Spinal cord (tissue), 9 donors: ENCODE measurements at regions not wholly inside any gene's neighbourhood (a gene's known extent, or its start where the extent isn't known, plus 50 kb on each side); places are given as distances from the start of the nearest gene placed in this dataset.

Experiments used
- DNase-seq, 6 donors: peaks; one replicate each; pipeline versions ENCODE4 v3.0.0 to v3.0.0-alpha.2; 2013 to 2015; ENCODE audit warnings: low spot score in 6 of 6, low read depth in 4 of 6
- H3K27ac ChIP-seq: one replicate; pipeline ENCODE4 v1.5.1; 2013; ENCODE audit warnings: low read depth, low read length, control low read depth
- H3K27me3 ChIP-seq: one replicate; pipeline ENCODE4 v1.6.1; 2013; ENCODE audit warnings: low read length; ENCODE audit not compliant: control insufficient read depth, insufficient read depth
- H3K36me3 ChIP-seq: one replicate; pipeline ENCODE4 v1.6.1; 2013; ENCODE audit warnings: low read length; ENCODE audit not compliant: control insufficient read depth, insufficient read depth
- H3K4me1 ChIP-seq: one replicate; pipeline ENCODE4 v1.6.1; 2013; ENCODE audit warnings: low read length; ENCODE audit not compliant: control insufficient read depth, insufficient read depth
- H3K4me3 ChIP-seq: one replicate; pipeline ENCODE4 v1.5.1; 2013; ENCODE audit warnings: low read depth, low read length, control low read depth
- H3K9me3 ChIP-seq: one replicate; pipeline ENCODE4 v1.6.1; 2013; ENCODE audit warnings: low read length; ENCODE audit not compliant: control insufficient read depth, insufficient read depth
- WGBS: methylation state at CpG from one replicate; pipeline ENCODE4 v1.1.5; 2013; ENCODE audit warnings: missing lambda C conversion rate; ENCODE audit not compliant: insufficient coverage; 5-methylcytosine and 5-hydroxymethylcytosine counted together
- donor health status: healthy.

DNA sequence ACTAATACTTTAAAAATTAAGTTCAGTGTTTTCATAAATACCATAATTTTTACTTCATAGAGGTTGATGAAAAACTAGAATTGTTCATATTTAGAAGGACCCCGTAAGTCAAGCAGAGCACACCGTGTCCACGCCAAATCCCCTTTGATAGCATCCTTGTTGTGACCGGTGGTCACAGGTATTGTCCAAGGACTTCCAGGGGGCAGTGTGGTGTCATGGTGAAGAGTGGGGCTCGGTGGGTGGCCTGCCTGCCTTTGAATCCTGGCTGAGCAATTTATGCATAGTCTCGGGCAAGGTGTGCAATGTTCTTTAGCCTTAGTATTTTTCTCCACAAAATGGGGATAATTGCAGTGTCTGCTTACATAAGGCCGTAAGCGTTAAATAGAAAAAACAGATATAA is 169.9 kb downstream of the KTN1 start:
- Histone ChIP-seq H3K9me3 (no peaks in the 10 kb centered on the region), H3K27ac (no peak overlapping the region), H3K4me1 (no peaks in the 10 kb centered on the region), H3K4me3 (no peak overlapping the region), H3K27me3 (no peaks in the 10 kb centered on the region), H3K36me3 (no peaks in the 10 kb centered on the region)
- DNase-seq: no peak
- WGBS: 91% methylated on average over 5 of the region's 8 CpGs

- Histone ChIP-seq H3K4me3 (no peak overlapping the region), H3K27ac (no peak overlapping the region), H3K36me3 (no peaks in the 10 kb centered on the region), H3K9me3 (no peaks in the 10 kb centered on the region), H3K27me3 (no peaks in the 10 kb centered on the region), H3K4me1 (no peaks in the 10 kb centered on the region)
- DNase-seq: peak in 2 of 6 donors; percentile 24 to 36
- WGBS: 36% methylated on average over 5 of the region's 7 CpGs
Measured at GRCh38 chr14:55752580-55753390, 172.8 kb downstream of the KTN1 start.

- WGBS: 90% methylated on average over 1 of the region's 2 CpGs
- Histone ChIP-seq H3K27me3 (no peaks in the 10 kb centered on the region), H3K36me3 (no peaks in the 10 kb centered on the region), H3K27ac (no peak overlapping the region), H3K4me1 (no peaks in the 10 kb centered on the region), H3K9me3 (no peaks in the 10 kb centered on the region), H3K4me3 (no peak overlapping the region)
- DNase-seq: no peak
Measured at GRCh38 chr14:55754471-55754870, 174.5 kb downstream of the KTN1 start.

DNA sequence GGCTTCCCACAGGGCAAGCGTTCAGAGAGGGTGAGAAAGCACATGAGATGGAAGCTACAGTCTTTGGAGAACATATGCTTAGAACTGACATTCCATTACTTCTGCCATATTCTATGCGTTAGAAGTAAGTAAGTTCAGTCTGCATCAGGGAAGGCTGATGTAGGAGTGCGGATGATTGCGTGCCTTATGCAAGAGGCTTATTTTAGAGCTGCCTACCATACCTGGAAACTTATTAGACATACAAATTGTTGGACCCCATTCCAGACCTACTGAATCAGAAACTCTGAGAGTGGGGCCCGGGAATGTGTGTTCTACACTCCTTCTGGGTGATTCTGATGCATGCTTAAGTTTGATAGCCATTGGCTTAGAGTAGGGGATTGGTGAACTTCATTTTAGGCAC is 174.9 kb downstream of the KTN1 start:
- WGBS: no CpG with 5 or more reads among the region's 5 CpGs
- Histone ChIP-seq H3K9me3 (no peaks in the 10 kb centered on the region), H3K4me3 (no peak overlapping the region), H3K4me1 (no peaks in the 10 kb centered on the region), H3K27ac (no peak overlapping the region), H3K36me3 (no peaks in the 10 kb centered on the region), H3K27me3 (no peaks in the 10 kb centered on the region)
- DNase-seq: no peak

- no peak overlapping the region for H3K27ac ChIP-seq
- H3K9me3 ChIP-seq: no peaks in the 10 kb centered on the region
- H3K4me1 ChIP-seq: no peaks in the 10 kb centered on the region
- no peak for DNase-seq
- no peak overlapping the region for H3K4me3 ChIP-seq
- H3K36me3 ChIP-seq: no peaks in the 10 kb centered on the region
- peaks cover 2% of the 10 kb centered on the region for H3K27me3 ChIP-seq
Measured at GRCh38 chr14:55756078-55756477, 176.1 kb downstream of the KTN1 start.

- peaks cover 4% of the 10 kb centered on the region for H3K27me3 ChIP-seq
- H3K4me3 ChIP-seq: no peak overlapping the region
- H3K4me1 ChIP-seq: no peaks in the 10 kb centered on the region
- H3K36me3 ChIP-seq: no peaks in the 10 kb centered on the region
- no peak for DNase-seq
- WGBS: no CpG with 5 or more reads among the region's 2 CpGs
- no peak overlapping the region for H3K27ac ChIP-seq
- H3K9me3 ChIP-seq: no peaks in the 10 kb centered on the region
Measured at GRCh38 chr14:55756557-55756956, 176.6 kb downstream of the KTN1 start.

GRCh38 chr14:55758796-55759195 is 178.8 kb downstream of the KTN1 start:
- Histone ChIP-seq H3K27me3 (peaks cover 4% of the 10 kb centered on the region), H3K36me3 (no peaks in the 10 kb centered on the region), H3K4me3 (no peak overlapping the region), H3K9me3 (no peaks in the 10 kb centered on the region), H3K27ac (no peak overlapping the region), H3K4me1 (no peaks in the 10 kb centered on the region)
- DNase-seq: peak in 1 of 6 donors; percentile 84
- WGBS: no CpG with 5 or more reads among the region's 1 CpG

GRCh38 chr14:55760789-55761566 is 181.0 kb downstream of the KTN1 start:
- H3K9me3 ChIP-seq: no peaks in the 10 kb centered on the region
- no peaks in the 10 kb centered on the region for H3K4me1 ChIP-seq
- peak in 1 of 6 donors; percentile 43 for DNase-seq
- 87% methylated on average over 12 of the region's 14 CpGs for WGBS
- no peak overlapping the region for H3K4me3 ChIP-seq
- no peaks in the 10 kb centered on the region for H3K36me3 ChIP-seq
- H3K27me3 ChIP-seq: peaks cover 4% of the 10 kb centered on the region
- no peak overlapping the region for H3K27ac ChIP-seq

GRCh38 chr14:55761651-55762050 is 181.6 kb downstream of the KTN1 start:
- WGBS: 86% methylated on average over 1 of the region's 1 CpG
- no peak for DNase-seq
- peaks cover 4% of the 10 kb centered on the region for H3K27me3 ChIP-seq
- H3K4me3 ChIP-seq: no peak overlapping the region
- H3K36me3 ChIP-seq: no peaks in the 10 kb centered on the region
- H3K9me3 ChIP-seq: no peaks in the 10 kb centered on the region
- no peaks in the 10 kb centered on the region for H3K4me1 ChIP-seq
- H3K27ac ChIP-seq: no peak overlapping the region
